Retinal pigment epithelial cell (primary cell): ENCODE measurements at regions not wholly inside any gene's neighbourhood (a gene's known extent, or its start where the extent isn't known, plus 50 kb on each side); places are given as distances from the start of the nearest gene placed in this dataset.

Experiments
- DNase-seq: peaks from one replicate; pipeline ENCODE4 v3.0.0-alpha.2; 2010; ENCODE audit warnings: low read depth
- H3K4me3 ChIP-seq: 2 replicates; pipeline ENCODE4 v1.5.1; 2011; ENCODE audit warnings: mild to moderate bottlenecking, low read length, control low read depth, moderate library complexity
- TF ChIP-seq, protein P1 (sequence below): conservative IDR thresholded peaks from 2 replicates; pipeline ENCODE4 v1.5.1; 2011; ENCODE audit warnings: low read depth, low read length, control low read depth, inconsistent platforms

DNA sequence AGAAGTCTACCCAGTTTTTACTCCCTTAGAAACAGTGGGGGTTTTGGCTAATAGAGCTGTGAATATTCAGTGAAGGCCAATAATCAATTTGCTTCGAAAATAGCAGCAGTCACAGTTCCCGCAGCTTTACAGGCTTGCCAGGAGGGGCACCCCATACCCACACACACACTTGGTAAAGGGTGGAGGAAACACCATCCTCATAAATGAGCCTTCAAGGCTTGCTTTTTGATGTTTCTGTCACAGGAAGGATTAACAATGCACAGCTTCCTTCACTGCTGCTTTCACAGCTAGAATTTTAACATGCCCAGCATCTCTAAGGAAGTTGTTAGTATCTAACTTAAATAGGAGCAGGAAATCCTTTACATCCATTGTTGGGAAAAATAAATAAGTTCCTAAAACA is 1247.5 kb upstream of the C9orf72 start:
- TF ChIP-seq, protein P1, sequence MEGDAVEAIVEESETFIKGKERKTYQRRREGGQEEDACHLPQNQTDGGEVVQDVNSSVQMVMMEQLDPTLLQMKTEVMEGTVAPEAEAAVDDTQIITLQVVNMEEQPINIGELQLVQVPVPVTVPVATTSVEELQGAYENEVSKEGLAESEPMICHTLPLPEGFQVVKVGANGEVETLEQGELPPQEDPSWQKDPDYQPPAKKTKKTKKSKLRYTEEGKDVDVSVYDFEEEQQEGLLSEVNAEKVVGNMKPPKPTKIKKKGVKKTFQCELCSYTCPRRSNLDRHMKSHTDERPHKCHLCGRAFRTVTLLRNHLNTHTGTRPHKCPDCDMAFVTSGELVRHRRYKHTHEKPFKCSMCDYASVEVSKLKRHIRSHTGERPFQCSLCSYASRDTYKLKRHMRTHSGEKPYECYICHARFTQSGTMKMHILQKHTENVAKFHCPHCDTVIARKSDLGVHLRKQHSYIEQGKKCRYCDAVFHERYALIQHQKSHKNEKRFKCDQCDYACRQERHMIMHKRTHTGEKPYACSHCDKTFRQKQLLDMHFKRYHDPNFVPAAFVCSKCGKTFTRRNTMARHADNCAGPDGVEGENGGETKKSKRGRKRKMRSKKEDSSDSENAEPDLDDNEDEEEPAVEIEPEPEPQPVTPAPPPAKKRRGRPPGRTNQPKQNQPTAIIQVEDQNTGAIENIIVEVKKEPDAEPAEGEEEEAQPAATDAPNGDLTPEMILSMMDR = peak; percentile 26
- H3K4me3 ChIP-seq = no peak overlapping the region
- DNase-seq = no peak

DNA sequence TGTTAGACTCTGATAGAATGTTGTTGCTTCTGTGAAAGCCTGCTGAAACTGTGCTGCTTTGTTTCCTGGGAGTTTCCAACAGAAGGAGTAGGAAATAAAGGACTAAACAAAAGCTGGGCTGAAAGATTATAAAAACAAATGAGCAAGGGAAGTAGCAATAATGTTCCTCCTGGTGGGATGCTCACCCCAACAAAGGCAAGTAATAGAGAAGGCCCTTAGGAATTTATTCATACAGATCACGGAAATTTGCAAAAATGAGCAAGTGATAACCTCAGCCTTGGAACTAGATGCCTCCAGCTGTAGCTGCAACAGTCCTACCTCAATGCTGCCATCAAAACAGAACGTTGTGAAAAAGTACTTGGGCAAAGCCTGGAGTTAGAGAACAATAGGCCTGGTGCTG is 1248.0 kb upstream of the C9orf72 start:
- DNase-seq = no peak
- TF ChIP-seq, protein P1 = no peak
- no peak overlapping the region for H3K4me3 ChIP-seq

DNA sequence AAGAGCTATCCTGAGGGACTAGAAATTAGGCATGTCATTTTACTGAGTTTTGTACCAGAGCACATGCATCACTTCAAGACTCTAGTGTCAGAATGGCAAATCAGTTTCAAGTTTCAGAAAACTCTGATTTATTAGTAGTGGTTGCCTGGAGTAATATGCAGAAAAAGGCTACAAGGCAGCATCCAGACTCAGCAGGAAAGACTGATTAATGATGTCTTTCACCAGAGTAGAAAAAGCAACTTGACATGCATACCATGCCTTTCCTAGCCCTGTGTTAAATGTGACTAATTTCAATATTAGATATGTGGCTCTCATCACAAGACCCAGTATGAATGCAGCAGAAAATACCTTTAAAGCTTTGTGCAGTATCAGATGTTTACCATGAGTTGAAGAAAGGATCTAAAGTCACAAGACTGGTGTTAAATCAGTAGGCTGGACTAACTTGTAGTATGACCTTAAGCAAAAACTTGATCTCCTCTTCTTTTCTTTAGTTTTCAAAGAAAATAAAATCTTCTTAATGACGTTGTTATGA is 1251.2 kb upstream of the C9orf72 start:
- peak; percentile 52 for DNase-seq
- no peak overlapping the region for H3K4me3 ChIP-seq
- TF ChIP-seq, protein P1 = no peak

DNA sequence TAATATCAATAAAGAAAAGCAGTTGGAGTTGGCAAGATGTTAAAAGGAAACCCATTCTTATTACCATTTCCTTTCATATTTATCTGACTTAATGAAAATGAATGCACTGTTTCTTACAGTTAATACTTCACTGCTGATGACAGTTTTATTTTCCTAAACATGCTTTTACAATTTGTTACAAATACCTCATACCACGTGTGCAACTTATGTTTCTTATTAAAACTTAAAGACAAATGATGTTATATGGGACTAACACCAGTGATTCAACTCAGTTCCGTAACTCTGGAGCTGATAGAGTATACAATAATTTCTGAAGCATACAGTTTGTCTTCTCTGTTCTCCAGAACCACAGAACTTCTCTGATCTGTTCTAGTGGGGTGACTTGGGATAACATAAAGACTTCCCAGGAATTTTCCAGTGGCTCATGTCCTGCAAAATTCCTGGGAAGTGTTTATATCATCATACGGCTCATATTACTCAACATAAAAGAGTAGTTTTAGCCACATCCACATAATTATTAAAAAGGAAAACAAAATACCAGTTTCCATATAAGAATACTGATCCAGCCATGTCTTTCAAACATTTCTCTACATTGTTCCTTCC is 1259.0 kb upstream of the C9orf72 start:
- TF ChIP-seq, protein P1 = no peak
- no peak overlapping the region for H3K4me3 ChIP-seq
- DNase-seq = no peak

DNA sequence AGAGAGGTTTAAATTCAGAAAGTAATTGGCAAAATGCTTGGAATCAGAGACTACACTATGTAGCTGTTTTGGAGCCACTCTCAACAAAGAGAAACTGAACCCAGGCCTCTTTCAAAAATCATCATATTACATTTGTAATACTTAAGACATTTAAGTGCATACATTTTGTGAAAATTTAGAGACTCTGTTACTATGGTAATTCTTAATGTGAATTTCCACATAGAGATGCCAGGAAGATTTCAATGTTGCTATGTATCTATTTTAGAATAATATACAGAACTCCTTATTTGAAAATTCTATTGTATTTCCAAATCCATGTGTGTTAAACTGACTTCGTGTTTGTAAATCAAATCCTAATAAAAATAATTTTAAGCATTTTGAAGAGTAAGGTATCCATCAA is 1260.9 kb upstream of the C9orf72 start:
- DNase-seq = no peak
- no peak overlapping the region for H3K4me3 ChIP-seq
- TF ChIP-seq, protein P1 = no peak

DNA sequence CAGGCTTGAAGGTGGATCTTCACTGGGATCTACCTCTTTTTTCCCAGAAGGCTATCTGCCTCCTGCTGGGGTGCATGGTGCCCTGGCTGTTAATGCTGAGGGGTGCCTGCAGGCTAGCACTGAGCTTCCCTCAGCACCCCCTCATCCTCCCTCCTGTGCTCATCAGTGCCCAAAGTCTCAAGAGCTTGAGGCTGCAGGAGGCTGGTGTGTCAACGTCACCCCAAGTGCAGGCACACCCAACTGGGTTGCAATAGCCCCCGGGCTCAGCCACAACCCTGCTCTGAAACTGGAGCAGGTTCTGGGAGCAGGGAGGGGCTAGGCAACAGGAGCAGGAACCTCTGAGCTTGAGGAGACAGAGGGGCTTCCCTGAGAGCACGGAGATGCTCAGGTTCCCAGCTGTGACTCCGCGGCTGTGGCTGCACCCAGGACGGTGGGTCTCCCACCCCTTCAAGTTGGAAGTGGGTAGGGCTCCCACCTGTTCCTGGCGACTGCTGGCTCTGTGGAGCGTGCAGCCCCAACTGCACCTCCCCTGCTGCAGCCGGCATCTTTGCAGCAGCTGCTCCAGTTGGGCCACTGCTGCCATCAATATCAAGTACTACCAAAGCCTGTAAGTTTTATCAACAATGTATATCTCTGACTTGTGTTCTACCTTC is 1266.6 kb upstream of the C9orf72 start:
- TF ChIP-seq, protein P1 = no peak
- H3K4me3 ChIP-seq = no peak overlapping the region
- no peak for DNase-seq

DNA sequence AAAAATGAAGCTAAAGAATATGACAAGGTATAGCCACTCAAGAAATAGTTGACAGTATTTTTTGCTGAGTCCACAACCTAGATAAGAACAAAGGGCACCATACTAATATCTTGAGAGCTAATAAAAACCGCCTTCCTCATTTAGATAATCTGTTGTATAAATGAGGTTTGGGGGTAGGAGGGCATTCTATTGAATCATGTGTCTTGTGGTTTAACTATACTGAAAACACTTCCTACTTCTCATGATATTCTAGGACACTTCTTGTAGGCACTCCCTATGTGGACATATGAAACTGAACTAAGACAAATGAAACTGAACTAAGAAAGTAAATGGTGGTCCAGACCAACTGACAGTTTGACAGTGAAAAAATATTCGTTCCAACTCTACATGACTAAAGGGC is 1268.5 kb upstream of the C9orf72 start:
- no peak for DNase-seq
- TF ChIP-seq, protein P1 = no peak
- no peak overlapping the region for H3K4me3 ChIP-seq
